Ovary (tissue), 7 donors: ENCODE measurements at regions not wholly inside any gene's neighbourhood (a gene's known extent, or its start where the extent isn't known, plus 50 kb on each side); places are given as distances from the start of the nearest gene placed in this dataset.

Experiments
- DNase-seq, 5 donors: peaks; one replicate each; pipeline ENCODE4 v3.0.0-alpha.2; 2019 to 2020
- H3K27ac ChIP-seq, 2 donors: fragments of 200-600 bp; one replicate each; pipeline versions ENCODE4 v1.5.1 to v1.8.0; 2019 to 2022
- H3K27me3 ChIP-seq: fragments of 200-600 bp; one replicate; pipeline ENCODE4 v1.8.0; 2022
- H3K36me3 ChIP-seq: fragments of 200-600 bp; sonication (generic); one replicate; pipeline ENCODE4 v1.5.1; 2019
- H3K4me1 ChIP-seq: one replicate; pipeline ENCODE4 v1.8.1; 2013; ENCODE audit warnings: mild to moderate bottlenecking, moderate library complexity; ENCODE audit not compliant: insufficient read depth
- H3K4me3 ChIP-seq: fragments of 200-600 bp; sonication (generic); one replicate; pipeline ENCODE4 v1.5.1; 2017
- H3K9me3 ChIP-seq, 2 donors: fragments of 200-600 bp in 1 of 2; sonication (generic) in 1 of 2; one replicate each; pipeline versions ENCODE4 v1.5.1 to v1.8.1; 2013 to 2019; ENCODE audit warnings: mild to moderate bottlenecking in 1 of 2, moderate library complexity in 1 of 2
- CTCF ChIP-seq, 3 donors: fragments of 450-650 bp in 2 of 3; fragments of 200-600 bp in 1 of 3; IDR thresholded peaks; one replicate each; pipeline versions ENCODE4 v1.5.1 to v1.8.0; 2016 to 2022; ENCODE audit warnings: antibody characterized with exemption in 3 of 3, mild to moderate bottlenecking in 1 of 3
- EP300 ChIP-seq: sonication (generic); formaldehyde crosslinking; IDR thresholded peaks from one replicate; pipeline ENCODE4 v1.6.1; 2017; ENCODE audit warnings: antibody characterized with exemption
- POLR2A ChIP-seq: fragments of 450-650 bp; IDR thresholded peaks from one replicate; pipeline ENCODE4 v1.6.1; 2017; ENCODE audit warnings: antibody characterized with exemption, mild to moderate bottlenecking, moderate library complexity
- WGBS, 3 donors: extraction: QIAGEN DNeasy Blood & Tissue Kit in 1 of 3; methylation state at CpG; one replicate each; pipeline versions ENCODE4 v1.1.5 to v1.1.7; 2013 to 2017; 5-methylcytosine and 5-hydroxymethylcytosine counted together
- intact Hi-C, 4 donors: fragments of 100-400 bp; cut with DNase I; formaldehyde crosslinking; loops; one replicate each; pipeline versions ENCODE4 v1.11.0 to v1.15.1; 2022 to 2023
- donor health status: DM: no; HTN: no; CAD: no; lungs with moderate emphysema.
- donor health status: DM: no; HTN: no; CAD: no.
- donor health status: Bipolar disorder and iron deficiency.
- donor health status: DM: no; HTN: no; CAD: no.
- donor health status: DM: yes; HTN: yes; CAD: no.

- WGBS, 3 donors: 75 to 88% (median 88%) methylated on average over 4 of the region's 4 CpGs
- Histone ChIP-seq H3K4me3 (no peak overlapping the region), H3K9me3 (no peaks in the 10 kb centered on the region), H3K27ac (no peak overlapping the region), H3K36me3 (no peaks in the 10 kb centered on the region), H3K4me1 (no peaks in the 10 kb centered on the region), H3K27me3 (no peaks in the 10 kb centered on the region)
- TF ChIP-seq CTCF (IDR thresholded peaks at IDR 0.05) (no peak), POLR2A (no peak), EP300 (no peak)
- no peak for DNase-seq
- intact Hi-C loops: no loop called here
These were observed 122.1 kb upstream of the SLC22A23 start for GRCh38 chr6:3578981-3579380.

GRCh38 chr6:3577517-3577916, 120.7 kb upstream of the SLC22A23 start:
- H3K36me3 ChIP-seq: no peaks in the 10 kb centered on the region
- WGBS, 3 donors: 54 to 68% (median 66%) methylated on average over 7 of the region's 7 CpGs
- no peaks in the 10 kb centered on the region for H3K9me3 ChIP-seq
- no peak overlapping the region for H3K27ac ChIP-seq
- no peaks in the 10 kb centered on the region for H3K4me1 ChIP-seq
- H3K27me3 ChIP-seq: no peaks in the 10 kb centered on the region
- TF ChIP-seq POLR2A (no peak), EP300 (no peak), CTCF (IDR thresholded peaks at IDR 0.05) (no peak)
- intact Hi-C loops: no loop called here
- H3K4me3 ChIP-seq: no peak overlapping the region
- no peak for DNase-seq

GRCh38 chr6:3575701-3576100, 118.9 kb upstream of the SLC22A23 start:
- no peaks in the 10 kb centered on the region for H3K9me3 ChIP-seq
- H3K27ac ChIP-seq: no peak overlapping the region
- no peak for DNase-seq
- WGBS, 3 donors: 77 to 88% (median 81%) methylated on average over 8 of the region's 8 CpGs
- no peak for TF ChIP-seq EP300
- TF ChIP-seq CTCF (IDR thresholded peaks at IDR 0.05): no peak
- no peaks in the 10 kb centered on the region for H3K27me3 ChIP-seq
- no peak overlapping the region for H3K4me3 ChIP-seq
- intact Hi-C loops: no loop called here
- H3K36me3 ChIP-seq: no peaks in the 10 kb centered on the region
- no peaks in the 10 kb centered on the region for H3K4me1 ChIP-seq

- Histone ChIP-seq H3K9me3 (no peaks in the 10 kb centered on the region), H3K4me1 (no peaks in the 10 kb centered on the region), H3K4me3 (no peak overlapping the region), H3K27ac (no peak overlapping the region), H3K36me3 (no peaks in the 10 kb centered on the region), H3K27me3 (no peaks in the 10 kb centered on the region)
- no peak for DNase-seq
- intact Hi-C loops: no loop called here
- no peak for TF ChIP-seq EP300
- no peak for TF ChIP-seq POLR2A
- TF ChIP-seq CTCF (IDR thresholded peaks at IDR 0.05): no peak
- WGBS, 3 donors: 82 to 85% (median 84%) methylated on average over 6 of the region's 6 CpGs
These were observed 118.3 kb upstream of the SLC22A23 start for GRCh38 chr6:3575166-3575565.

- WGBS, 3 donors: 70 to 82% (median 75%) methylated on average over 3 of the region's 3 CpGs
- TF ChIP-seq EP300: no peak
- TF ChIP-seq POLR2A: no peak
- TF ChIP-seq CTCF (IDR thresholded peaks at IDR 0.05): no peak
- Histone ChIP-seq H3K27me3 (no peaks in the 10 kb centered on the region), H3K27ac (no peak overlapping the region), H3K4me3 (no peak overlapping the region), H3K36me3 (no peaks in the 10 kb centered on the region), H3K4me1 (no peaks in the 10 kb centered on the region), H3K9me3 (no peaks in the 10 kb centered on the region)
- intact Hi-C loops: no loop called here
- DNase-seq: no peak
These were observed 116.8 kb upstream of the SLC22A23 start for GRCh38 chr6:3573670-3574069.
